PFSK-1 (cell line): ENCODE measurements at regions not wholly inside any gene's neighbourhood (a gene's known extent, or its start where the extent isn't known, plus 50 kb on each side); places are given as distances from the start of the nearest gene placed in this dataset.

Source experiments
- POLR2AphosphoS5 ChIP-seq: IDR thresholded peaks from 2 replicates; pipeline ENCODE4 v1.6.1; 2012; ENCODE audit warnings: low read depth, mild to moderate bottlenecking, control low read depth, low read length, moderate library complexity
- REST ChIP-seq, 2 experiments: IDR thresholded peaks; 2 replicates each; pipeline versions ENCODE4 v1.6.1 to v1.8.0; 2011 to 2012; ENCODE audit warnings: low read depth in 2 of 2, low read length in 2 of 2, control low read depth in 1 of 2, inconsistent platforms in 1 of 2, mild to moderate bottlenecking in 1 of 2, moderate library complexity in 1 of 2; ENCODE audit not compliant: insufficient read depth in 1 of 2
- SIN3A ChIP-seq: IDR thresholded peaks from 2 replicates; pipeline ENCODE4 v1.6.1; 2012; ENCODE audit warnings: mild to moderate bottlenecking, low read length, moderate library complexity, borderline replicate concordance; ENCODE audit not compliant: insufficient read depth
- TAF1 ChIP-seq: IDR thresholded peaks from 2 replicates; pipeline ENCODE4 v1.6.1; 2012; ENCODE audit warnings: low read length, control low read depth, borderline replicate concordance; ENCODE audit not compliant: insufficient read depth

- TF ChIP-seq POLR2AphosphoS5 (no peak), SIN3A (no peak), TAF1 (no peak), REST (IDR thresholded peaks at IDR 0.05; ENCODE audit: insufficient read depth in 1 of 2, low read depth in 2 of 2, low read length in 2 of 2) (no peak)
These were observed 341.7 kb downstream of the REEP3 start for GRCh38 chr10:63862860-63863259.
